PFSK-1 (cell line): ENCODE measurements at regions not wholly inside any gene's neighbourhood (a gene's known extent, or its start where the extent isn't known, plus 50 kb on each side); places are given as distances from the start of the nearest gene placed in this dataset.

Experiments
- FOXP2 ChIP-seq: optimal IDR thresholded peaks from 2 replicates; pipeline ENCODE3; 2011; ENCODE audit warnings: borderline replicate concordance, control low read depth, inconsistent platforms; ENCODE audit not compliant: insufficient read depth; ENCODE audit errors: extremely low read length, extremely low read depth
- POLR2AphosphoS5 ChIP-seq: IDR thresholded peaks from 2 replicates; pipeline ENCODE4 v1.6.1; 2012; ENCODE audit warnings: low read depth, mild to moderate bottlenecking, control low read depth, low read length, moderate library complexity
- SIN3A ChIP-seq: IDR thresholded peaks from 2 replicates; pipeline ENCODE4 v1.6.1; 2012; ENCODE audit warnings: mild to moderate bottlenecking, low read length, moderate library complexity, borderline replicate concordance; ENCODE audit not compliant: insufficient read depth
- TAF1 ChIP-seq: IDR thresholded peaks from 2 replicates; pipeline ENCODE4 v1.6.1; 2012; ENCODE audit warnings: low read length, control low read depth, borderline replicate concordance; ENCODE audit not compliant: insufficient read depth
- TF ChIP-seq, protein P1 (sequence below), 2 experiments: IDR thresholded peaks; 2 replicates each; pipeline versions ENCODE4 v1.6.1 to v1.8.0; 2011 to 2012; ENCODE audit warnings: low read depth in 2 of 2, low read length in 2 of 2, control low read depth in 1 of 2, inconsistent platforms in 1 of 2, mild to moderate bottlenecking in 1 of 2, moderate library complexity in 1 of 2; ENCODE audit not compliant: insufficient read depth in 1 of 2

DNA sequence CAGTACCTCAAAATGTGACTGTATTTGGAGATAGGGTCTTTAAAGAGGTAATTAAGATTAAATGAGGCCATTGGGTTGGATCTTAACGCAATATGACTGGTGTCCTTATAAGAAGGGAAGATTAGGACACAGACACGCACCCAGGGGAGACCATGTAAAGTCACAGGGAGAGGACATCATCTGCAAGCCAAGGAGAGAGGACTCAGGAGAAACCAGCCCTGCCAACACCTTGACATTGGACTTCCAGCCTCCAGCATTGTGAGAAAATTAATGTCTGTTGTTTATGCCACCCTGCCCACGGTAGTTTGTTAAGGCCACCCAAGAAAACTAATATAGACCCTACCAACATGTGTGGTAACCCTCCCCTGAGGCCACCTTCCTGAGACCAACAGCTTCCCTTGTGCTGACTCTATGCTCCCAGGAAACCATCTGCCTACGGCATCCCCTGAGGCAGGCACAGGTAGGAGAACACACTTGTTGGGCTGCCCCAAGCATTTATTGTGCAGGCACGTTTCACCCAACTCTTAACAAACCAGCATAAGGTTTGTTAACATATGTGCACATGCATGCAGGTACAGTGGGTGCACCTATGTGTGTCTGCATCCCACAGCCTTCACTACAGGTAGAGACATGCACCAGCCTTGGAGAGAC, 161.5 kb upstream of the AGAP1 start:
- TF ChIP-seq FOXP2 (no peak), TAF1 (no peak), SIN3A (no peak), POLR2AphosphoS5 (no peak)
- TF ChIP-seq, protein P1, sequence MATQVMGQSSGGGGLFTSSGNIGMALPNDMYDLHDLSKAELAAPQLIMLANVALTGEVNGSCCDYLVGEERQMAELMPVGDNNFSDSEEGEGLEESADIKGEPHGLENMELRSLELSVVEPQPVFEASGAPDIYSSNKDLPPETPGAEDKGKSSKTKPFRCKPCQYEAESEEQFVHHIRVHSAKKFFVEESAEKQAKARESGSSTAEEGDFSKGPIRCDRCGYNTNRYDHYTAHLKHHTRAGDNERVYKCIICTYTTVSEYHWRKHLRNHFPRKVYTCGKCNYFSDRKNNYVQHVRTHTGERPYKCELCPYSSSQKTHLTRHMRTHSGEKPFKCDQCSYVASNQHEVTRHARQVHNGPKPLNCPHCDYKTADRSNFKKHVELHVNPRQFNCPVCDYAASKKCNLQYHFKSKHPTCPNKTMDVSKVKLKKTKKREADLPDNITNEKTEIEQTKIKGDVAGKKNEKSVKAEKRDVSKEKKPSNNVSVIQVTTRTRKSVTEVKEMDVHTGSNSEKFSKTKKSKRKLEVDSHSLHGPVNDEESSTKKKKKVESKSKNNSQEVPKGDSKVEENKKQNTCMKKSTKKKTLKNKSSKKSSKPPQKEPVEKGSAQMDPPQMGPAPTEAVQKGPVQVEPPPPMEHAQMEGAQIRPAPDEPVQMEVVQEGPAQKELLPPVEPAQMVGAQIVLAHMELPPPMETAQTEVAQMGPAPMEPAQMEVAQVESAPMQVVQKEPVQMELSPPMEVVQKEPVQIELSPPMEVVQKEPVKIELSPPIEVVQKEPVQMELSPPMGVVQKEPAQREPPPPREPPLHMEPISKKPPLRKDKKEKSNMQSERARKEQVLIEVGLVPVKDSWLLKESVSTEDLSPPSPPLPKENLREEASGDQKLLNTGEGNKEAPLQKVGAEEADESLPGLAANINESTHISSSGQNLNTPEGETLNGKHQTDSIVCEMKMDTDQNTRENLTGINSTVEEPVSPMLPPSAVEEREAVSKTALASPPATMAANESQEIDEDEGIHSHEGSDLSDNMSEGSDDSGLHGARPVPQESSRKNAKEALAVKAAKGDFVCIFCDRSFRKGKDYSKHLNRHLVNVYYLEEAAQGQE (IDR thresholded peaks at IDR 0.05; ENCODE audit: insufficient read depth in 1 of 2, low read depth in 2 of 2, low read length in 2 of 2): no peak

DNA sequence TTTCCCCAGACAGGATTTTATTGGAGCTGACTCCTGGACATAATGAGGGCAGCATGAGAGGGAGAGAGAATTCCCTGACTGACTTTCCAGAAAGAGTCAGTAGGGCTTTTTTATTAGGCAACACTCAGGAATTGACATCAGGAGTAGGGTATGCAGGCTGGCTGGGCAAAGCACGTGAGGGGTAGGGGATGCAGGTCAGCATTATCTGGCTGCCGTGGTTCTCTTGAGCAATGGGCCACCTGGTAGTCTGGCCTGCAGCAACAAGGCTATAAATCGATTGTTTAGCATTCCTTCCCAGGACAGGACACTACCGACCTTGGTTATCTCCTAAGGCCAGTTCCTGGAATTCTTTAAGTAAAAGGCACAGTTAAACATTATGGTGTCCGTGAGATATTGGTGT, 160.8 kb upstream of the AGAP1 start:
- TF ChIP-seq SIN3A: no peak
- no peak for TF ChIP-seq TAF1
- TF ChIP-seq, protein P1 (IDR thresholded peaks at IDR 0.05; ENCODE audit: insufficient read depth in 1 of 2, low read depth in 2 of 2, low read length in 2 of 2): no peak
- TF ChIP-seq POLR2AphosphoS5: no peak
- no peak for TF ChIP-seq FOXP2

DNA sequence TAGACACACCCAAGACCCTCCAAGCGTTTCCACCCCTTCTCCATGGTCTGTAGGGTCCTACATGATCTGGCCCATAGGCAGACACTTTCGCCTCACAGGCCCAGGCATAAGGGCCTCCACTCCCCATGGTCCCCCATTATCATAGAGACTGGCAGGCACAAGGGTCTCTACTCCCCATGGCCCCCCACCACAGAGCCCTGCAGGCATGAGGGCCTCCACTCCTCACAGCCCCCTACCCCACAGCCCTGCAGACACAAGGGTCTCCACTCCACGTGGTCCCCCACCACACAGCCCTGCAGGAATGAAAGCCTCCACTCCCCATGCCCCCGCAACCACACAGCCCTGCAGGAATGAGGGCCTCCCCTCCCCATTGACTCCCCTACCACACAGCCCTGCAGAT, 159.7 kb upstream of the AGAP1 start:
- TF ChIP-seq, protein P1 (IDR thresholded peaks at IDR 0.05; ENCODE audit: insufficient read depth in 1 of 2, low read depth in 2 of 2, low read length in 2 of 2): no peak
- no peak for TF ChIP-seq SIN3A
- TF ChIP-seq TAF1: no peak
- no peak for TF ChIP-seq FOXP2
- no peak for TF ChIP-seq POLR2AphosphoS5

DNA sequence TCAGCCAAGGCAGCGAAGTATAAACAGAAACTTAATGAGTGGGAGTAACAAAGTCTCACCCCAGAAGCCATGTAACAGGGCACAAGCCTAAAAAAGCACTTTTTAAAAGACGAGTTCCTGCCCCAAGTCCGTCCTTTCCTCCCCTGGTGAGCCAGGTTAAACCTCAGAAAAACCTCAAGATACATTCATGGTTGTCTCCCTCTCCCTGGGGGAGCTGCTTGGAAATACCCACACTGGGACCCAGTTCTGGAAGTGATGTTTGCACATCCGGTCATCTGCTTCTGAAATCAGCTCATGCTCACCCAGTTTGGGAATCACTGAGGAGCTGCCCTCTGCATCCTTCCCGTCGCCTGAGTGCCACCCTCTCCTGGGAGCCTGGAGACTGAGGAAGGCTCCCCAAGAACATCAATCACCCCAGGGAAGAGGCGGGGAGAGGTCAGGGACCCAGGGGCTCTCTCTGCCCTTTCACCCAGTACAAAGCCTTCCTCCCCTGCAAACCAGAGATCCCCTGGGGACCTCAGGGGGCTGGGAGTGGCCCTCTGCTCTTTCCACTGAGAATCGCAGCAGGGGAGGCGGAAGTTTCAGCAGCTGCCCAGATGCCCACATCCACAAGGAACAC, 150.6 kb upstream of the AGAP1 start:
- TF ChIP-seq, protein P1 (IDR thresholded peaks at IDR 0.05; ENCODE audit: insufficient read depth in 1 of 2, low read depth in 2 of 2, low read length in 2 of 2): no peak
- TF ChIP-seq TAF1: no peak
- TF ChIP-seq FOXP2: no peak
- TF ChIP-seq POLR2AphosphoS5: no peak
- TF ChIP-seq SIN3A: no peak
